ENCODE measurements at regions not wholly inside any gene's neighbourhood (a gene's known extent, or its start where the extent isn't known, plus 50 kb on each side); places are given as distances from the start of the nearest gene placed in this dataset.

- intact Hi-C loops (cut with micrococcal nuclease): no loop called here
- Mint-ChIP-seq H3K36me3 (no peaks in the 10 kb centered on the region), H3K4me1 (ENCODE audit: low read depth) (no peaks in the 10 kb centered on the region), H3K27ac (no peak overlapping the region), H3K27me3 (no peaks in the 10 kb centered on the region), H3K9me3 (no peaks in the 10 kb centered on the region), H3K4me3 (no peak overlapping the region)
- ChIA-PET POLR2A (no interaction called here), CTCF (no interaction called here)
- DNase-seq: no peak
Measured at GRCh38 chr10:111516144-111516543, 439.3 kb downstream of the ADRA2A start.

- intact Hi-C loops (cut with micrococcal nuclease): no loop called here
- H3K27ac Mint-ChIP-seq: no peak overlapping the region
- H3K4me1 Mint-ChIP-seq (ENCODE audit: low read depth): no peaks in the 10 kb centered on the region
- no peaks in the 10 kb centered on the region for H3K9me3 Mint-ChIP-seq
- H3K36me3 Mint-ChIP-seq: no peaks in the 10 kb centered on the region
- ChIA-PET POLR2A (no interaction called here), CTCF (no interaction called here)
- no peak overlapping the region for H3K4me3 Mint-ChIP-seq
- H3K27me3 Mint-ChIP-seq: no peaks in the 10 kb centered on the region
- no peak for DNase-seq
Measured at GRCh38 chr10:111522141-111522540, 445.3 kb downstream of the ADRA2A start.

GRCh38 chr10:111522551-111522950 is 445.7 kb downstream of the ADRA2A start:
- H3K36me3 Mint-ChIP-seq: no peaks in the 10 kb centered on the region
- no peaks in the 10 kb centered on the region for H3K9me3 Mint-ChIP-seq
- no peak overlapping the region for H3K27ac Mint-ChIP-seq
- ChIA-PET CTCF (no interaction called here), POLR2A (no interaction called here)
- H3K27me3 Mint-ChIP-seq: no peaks in the 10 kb centered on the region
- DNase-seq: no peak
- H3K4me3 Mint-ChIP-seq: no peak overlapping the region
- intact Hi-C loops (cut with micrococcal nuclease): no loop called here
- H3K4me1 Mint-ChIP-seq (ENCODE audit: low read depth): no peaks in the 10 kb centered on the region

GRCh38 chr10:111523016-111523415 is 446.2 kb downstream of the ADRA2A start:
- Mint-ChIP-seq H3K27me3 (no peaks in the 10 kb centered on the region), H3K4me3 (no peak overlapping the region), H3K9me3 (no peaks in the 10 kb centered on the region), H3K36me3 (no peaks in the 10 kb centered on the region), H3K4me1 (ENCODE audit: low read depth) (no peaks in the 10 kb centered on the region), H3K27ac (no peak overlapping the region)
- ChIA-PET CTCF (no interaction called here), POLR2A (no interaction called here)
- no peak for DNase-seq
- intact Hi-C loops (cut with micrococcal nuclease): no loop called here

GRCh38 chr10:111524134-111524533 is 447.3 kb downstream of the ADRA2A start:
- Mint-ChIP-seq H3K4me3 (no peak overlapping the region), H3K27me3 (no peaks in the 10 kb centered on the region), H3K4me1 (ENCODE audit: low read depth) (no peaks in the 10 kb centered on the region), H3K27ac (no peak overlapping the region), H3K9me3 (no peaks in the 10 kb centered on the region), H3K36me3 (no peaks in the 10 kb centered on the region)
- POLR2A ChIA-PET: no interaction called here
- DNase-seq: no peak
- CTCF ChIA-PET: no interaction called here
- intact Hi-C loops (cut with micrococcal nuclease): no loop called here

- DNase-seq: no peak
- H3K27ac Mint-ChIP-seq: no peak overlapping the region
- no peaks in the 10 kb centered on the region for H3K27me3 Mint-ChIP-seq
- POLR2A ChIA-PET: no interaction called here
- no peaks in the 10 kb centered on the region for H3K9me3 Mint-ChIP-seq
- CTCF ChIA-PET: no interaction called here
- H3K4me3 Mint-ChIP-seq: no peak overlapping the region
- H3K4me1 Mint-ChIP-seq (ENCODE audit: low read depth): no peaks in the 10 kb centered on the region
- intact Hi-C loops (cut with micrococcal nuclease): no loop called here
- H3K36me3 Mint-ChIP-seq: no peaks in the 10 kb centered on the region
Measured at GRCh38 chr10:111525696-111526095, 448.9 kb downstream of the ADRA2A start.

- H3K9me3 Mint-ChIP-seq: no peaks in the 10 kb centered on the region
- intact Hi-C loops (cut with micrococcal nuclease): no loop called here
- no peak overlapping the region for H3K4me3 Mint-ChIP-seq
- DNase-seq: no peak
- H3K36me3 Mint-ChIP-seq: no peaks in the 10 kb centered on the region
- no peak overlapping the region for H3K27ac Mint-ChIP-seq
- CTCF ChIA-PET: no interaction called here
- H3K27me3 Mint-ChIP-seq: peaks cover 5% of the 10 kb centered on the region
- POLR2A ChIA-PET: no interaction called here
- no peaks in the 10 kb centered on the region for H3K4me1 Mint-ChIP-seq (ENCODE audit: low read depth)
Measured at GRCh38 chr10:111531690-111532089, 454.9 kb downstream of the ADRA2A start.

- intact Hi-C loops (cut with micrococcal nuclease): no loop called here
- ChIA-PET POLR2A (interaction anchor here (0.6 kb wide), 1 partner anchor 243 kb away, joined by 3 read pairs; no protein-coding TSS in a partner anchor), CTCF (no interaction called here)
- Mint-ChIP-seq H3K27ac (no peak overlapping the region), H3K27me3 (peaks cover 6% of the 10 kb centered on the region), H3K4me1 (ENCODE audit: low read depth) (no peaks in the 10 kb centered on the region), H3K4me3 (no peak overlapping the region), H3K9me3 (no peaks in the 10 kb centered on the region), H3K36me3 (no peaks in the 10 kb centered on the region)
- no peak for DNase-seq
Measured at GRCh38 chr10:111532139-111532538, 455.3 kb downstream of the ADRA2A start.

GRCh38 chr10:111539246-111539645 is 462.4 kb downstream of the ADRA2A start:
- Mint-ChIP-seq H3K4me1 (ENCODE audit: low read depth) (no peaks in the 10 kb centered on the region), H3K9me3 (no peaks in the 10 kb centered on the region), H3K27me3 (peaks cover 9% of the 10 kb centered on the region), H3K27ac (no peak overlapping the region), H3K4me3 (no peak overlapping the region), H3K36me3 (no peaks in the 10 kb centered on the region)
- no peak for DNase-seq
- ChIA-PET CTCF (no interaction called here), POLR2A (no interaction called here)
- intact Hi-C loops (cut with micrococcal nuclease): no loop called here

GRCh38 chr10:111543854-111544253 is 467.0 kb downstream of the ADRA2A start:
- H3K4me3 Mint-ChIP-seq: no peak overlapping the region
- H3K4me1 Mint-ChIP-seq (ENCODE audit: low read depth): no peaks in the 10 kb centered on the region
- no peak overlapping the region for H3K27ac Mint-ChIP-seq
- CTCF ChIA-PET: interaction anchor here (1.2 kb wide), 1 partner anchor 54 kb away, joined by 3 read pairs; no protein-coding TSS in a partner anchor
- DNase-seq: no peak
- no peaks in the 10 kb centered on the region for H3K9me3 Mint-ChIP-seq
- no peaks in the 10 kb centered on the region for H3K36me3 Mint-ChIP-seq
- intact Hi-C loops (cut with micrococcal nuclease): no loop called here
- POLR2A ChIA-PET: no interaction called here
- H3K27me3 Mint-ChIP-seq: no peaks in the 10 kb centered on the region

GRCh38 chr10:111545861-111546605 is 469.2 kb downstream of the ADRA2A start:
- intact Hi-C loops (cut with micrococcal nuclease): no loop called here
- DNase-seq: no peak
- Mint-ChIP-seq H3K27me3 (no peaks in the 10 kb centered on the region), H3K4me3 (no peak overlapping the region), H3K36me3 (no peaks in the 10 kb centered on the region), H3K27ac (no peak overlapping the region), H3K9me3 (no peaks in the 10 kb centered on the region), H3K4me1 (ENCODE audit: low read depth) (no peaks in the 10 kb centered on the region)
- ChIA-PET POLR2A (no interaction called here), CTCF (no interaction called here)

- H3K4me1 Mint-ChIP-seq (ENCODE audit: low read depth): no peaks in the 10 kb centered on the region
- no peak overlapping the region for H3K4me3 Mint-ChIP-seq
- ChIA-PET POLR2A (no interaction called here), CTCF (no interaction called here)
- intact Hi-C loops (cut with micrococcal nuclease): no loop called here
- H3K36me3 Mint-ChIP-seq: no peaks in the 10 kb centered on the region
- no peak overlapping the region for H3K27ac Mint-ChIP-seq
- H3K27me3 Mint-ChIP-seq: no peaks in the 10 kb centered on the region
- DNase-seq: no peak
- no peaks in the 10 kb centered on the region for H3K9me3 Mint-ChIP-seq
Measured at GRCh38 chr10:111548084-111548726, 471.4 kb downstream of the ADRA2A start.

GRCh38 chr10:111551001-111551400 is 474.2 kb downstream of the ADRA2A start:
- Mint-ChIP-seq H3K27me3 (no peaks in the 10 kb centered on the region), H3K4me1 (ENCODE audit: low read depth) (no peaks in the 10 kb centered on the region), H3K9me3 (no peaks in the 10 kb centered on the region), H3K4me3 (no peak overlapping the region), H3K36me3 (no peaks in the 10 kb centered on the region), H3K27ac (no peak overlapping the region)
- ChIA-PET CTCF (no interaction called here), POLR2A (no interaction called here)
- DNase-seq: no peak
- intact Hi-C loops (cut with micrococcal nuclease): no loop called here

All from activated CD4-positive, alpha-beta memory T cell treated with anti-CD3 and anti-CD28 coated beads for 36 hours (primary cell).